AG10803 (cell line): ENCODE measurements at regions not wholly inside any gene's neighbourhood (a gene's known extent, or its start where the extent isn't known, plus 50 kb on each side); places are given as distances from the start of the nearest gene placed in this dataset.

ENCODE experiments used
- DNase-seq: peaks from one replicate; pipeline ENCODE4 v3.0.0; 2010; ENCODE audit warnings: low read depth
- H3K4me3 ChIP-seq: 2 replicates; pipeline ENCODE4 v1.5.1; 2011; ENCODE audit warnings: mild to moderate bottlenecking, low read length, control low read depth
- CTCF ChIP-seq: conservative IDR thresholded peaks from 2 replicates; pipeline ENCODE4 v1.5.1; 2011; ENCODE audit warnings: mild to moderate bottlenecking, low read length, control low read depth, inconsistent platforms

DNA sequence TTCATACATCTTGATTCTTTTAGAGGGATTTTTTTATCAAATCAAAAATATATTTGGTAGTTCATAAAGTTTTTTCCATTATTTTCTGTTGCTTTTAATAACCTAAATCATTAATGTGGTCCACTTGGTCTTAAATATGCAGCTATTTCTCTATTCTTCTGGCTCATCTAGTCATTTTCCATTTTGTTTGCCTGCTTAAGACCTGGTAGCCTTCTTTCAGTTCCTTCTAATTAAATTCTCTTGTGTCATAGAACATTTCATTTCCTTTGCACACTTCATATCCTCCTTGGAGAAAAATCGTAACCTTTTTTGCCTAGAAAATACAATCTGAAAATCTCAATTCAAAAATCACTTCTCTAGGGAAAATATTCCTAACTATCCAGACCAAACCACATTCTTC lies 387.0 kb downstream of the LRFN5 start:
- DNase-seq = no peak
- H3K4me3 ChIP-seq = no peak overlapping the region
- TF ChIP-seq CTCF = no peak

GRCh38 chr14:41986700-41987099 lies 380.0 kb downstream of the LRFN5 start:
- no peak for TF ChIP-seq CTCF
- no peak for DNase-seq
- H3K4me3 ChIP-seq = no peak overlapping the region

GRCh38 chr14:41986083-41986645 lies 379.5 kb downstream of the LRFN5 start:
- H3K4me3 ChIP-seq = no peak overlapping the region
- no peak for DNase-seq
- no peak for TF ChIP-seq CTCF

DNA sequence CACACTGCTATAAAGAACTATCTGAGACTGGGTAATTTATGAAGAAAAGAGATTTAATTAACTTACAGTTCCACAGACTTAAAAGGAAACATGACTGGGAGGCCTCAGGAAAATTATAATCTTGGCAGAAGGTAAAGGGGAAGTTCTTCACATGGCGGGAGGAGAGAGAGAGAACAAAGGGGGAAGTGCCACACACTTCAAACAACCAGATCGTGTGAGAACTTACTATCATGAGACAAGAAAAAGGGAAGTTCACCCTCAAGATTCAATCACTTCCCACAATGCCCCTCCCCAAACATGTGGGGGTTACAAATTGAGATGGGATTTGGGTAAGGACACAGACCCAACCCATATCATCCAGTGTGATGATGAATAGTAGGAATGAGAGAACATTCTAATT lies 366.5 kb downstream of the LRFN5 start:
- H3K4me3 ChIP-seq = no peak overlapping the region
- no peak for DNase-seq
- TF ChIP-seq CTCF = no peak

- DNase-seq = no peak
- TF ChIP-seq CTCF = no peak
- no peak overlapping the region for H3K4me3 ChIP-seq
These were observed 365.9 kb downstream of the LRFN5 start for GRCh38 chr14:41972531-41972930.

DNA sequence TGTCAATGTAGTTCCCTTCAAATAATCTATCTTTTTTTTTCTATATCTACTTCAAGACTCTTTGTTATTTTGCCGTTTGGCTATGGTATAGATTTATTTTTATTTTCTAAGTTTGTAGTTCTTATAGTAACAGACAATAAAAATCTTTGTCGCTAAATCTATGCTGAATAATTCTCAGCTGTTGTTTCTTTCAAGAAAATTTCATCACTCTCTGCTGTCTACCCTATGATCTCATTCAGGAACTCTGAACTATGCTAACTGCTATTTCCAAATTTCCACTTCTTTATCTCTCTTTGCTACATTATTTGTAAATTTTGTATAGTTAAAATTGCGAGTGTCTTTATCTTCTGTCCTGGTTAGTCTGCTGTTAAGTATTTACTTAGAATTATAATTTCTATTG lies 353.6 kb downstream of the LRFN5 start:
- TF ChIP-seq CTCF = no peak
- no peak for DNase-seq
- H3K4me3 ChIP-seq = no peak overlapping the region

DNA sequence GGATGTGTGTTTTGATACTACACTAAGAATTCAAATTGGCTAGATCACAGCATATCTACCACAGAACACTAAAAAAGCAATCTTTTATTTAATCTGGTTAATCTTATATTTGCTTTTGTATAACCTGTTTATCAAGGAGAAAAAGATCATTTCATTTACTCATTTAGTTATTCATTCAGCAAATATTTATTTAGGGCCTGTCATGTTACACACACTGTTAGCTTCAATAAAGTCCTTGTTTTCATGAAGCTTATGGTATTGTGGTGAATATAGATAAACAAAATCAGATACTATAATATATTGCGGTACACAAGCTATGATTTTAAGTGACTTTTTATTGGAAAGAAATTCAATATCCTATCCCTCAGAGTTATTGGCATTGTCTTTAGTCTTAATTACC lies 350.8 kb downstream of the LRFN5 start:
- no peak for TF ChIP-seq CTCF
- DNase-seq = no peak
- H3K4me3 ChIP-seq = no peak overlapping the region
